A549 (cell line): ENCODE measurements at regions not wholly inside any gene's neighbourhood (a gene's known extent, or its start where the extent isn't known, plus 50 kb on each side); places are given as distances from the start of the nearest gene placed in this dataset.

ENCODE experiments used
- ATAC-seq, 2 experiments: fragments of 200-7000 bp in 1 of 2; fragments of >200 bp in 1 of 2; cut with Nextera tagmentation in 1 of 2; cut with Tn5 transposase in 1 of 2; 3 replicates each; pipeline versions ENCODE4 v1.8.0 to v1.9.1; 2018 to 2020; ENCODE audit warnings: mild to moderate bottlenecking in 1 of 2, moderate library complexity in 1 of 2
- CTCF ChIA-PET: fragments of 300-600 bp; sonication (Branson Sonifier 250); formaldehyde crosslinking; extraction: SDS; loops from one replicate; lab custom pipeline; 2021; ENCODE audit warnings: antibody characterized with exemption, inconsistent platforms; lab: Yijun Ruan, JAX
- POLR2A ChIA-PET: fragments of 350-600 bp; formaldehyde crosslinking; extraction: SDS; loops from one replicate; lab custom pipeline; 2021; ENCODE audit warnings: antibody characterized with exemption, inconsistent platforms; lab: Yijun Ruan, JAX
- DNase-seq, 2 experiments: peaks; one replicate each; pipeline versions ENCODE4 v3.0.0 to v3.0.0-alpha.2; 2011 to 2016; ENCODE audit warnings: low read depth in 1 of 2, low spot score in 1 of 2
- FAIRE-seq: peaks from 2 replicates; lab custom pipeline; 2011; peaks lifted over from hg19 to GRCh38; lab: Jason Lieb, UNC
- H3K27ac ChIP-seq, 2 experiments: fragments of >200 bp; sonication (Bioruptor Twin); formaldehyde crosslinking; 3 replicates each; pipeline ENCODE4 v1.5.1; 2016 to 2017
- H3K4me1 ChIP-seq: fragments of >200 bp; sonication (Bioruptor Twin); formaldehyde crosslinking; 3 replicates; pipeline ENCODE4 v1.6.1; 2016
- H3K4me2 ChIP-seq: fragments of >200 bp; sonication (Bioruptor Twin); formaldehyde crosslinking; 3 replicates; pipeline ENCODE4 v1.6.1; 2016
- H3K4me3 ChIP-seq: fragments of >200 bp; sonication (Bioruptor Twin); formaldehyde crosslinking; 3 replicates; pipeline ENCODE4 v1.5.1; 2016
- H3K9me3 ChIP-seq: fragments of >200 bp; sonication (Bioruptor Twin); formaldehyde crosslinking; 3 replicates; pipeline ENCODE4 v1.6.1; 2016
- EHF ChIP-seq: fragments of 250-450 bp; sonication (Bioruptor Pico); IDR thresholded peaks from 2 replicates; pipeline ENCODE4 v1.5.0; 2020; ENCODE audit warnings: mild to moderate bottlenecking
- ESRRA ChIP-seq: fragments of 150-350 bp; IDR thresholded peaks from 2 replicates; pipeline ENCODE4 v1.6.1; 2014; ENCODE audit warnings: mild to moderate bottlenecking, low read length, borderline replicate concordance
- HOXB13 ChIP-seq: fragments of 250-450 bp; sonication (Bioruptor Pico); IDR thresholded peaks from 2 replicates; pipeline ENCODE4 v1.5.0; 2020; ENCODE audit warnings: low read depth, mild to moderate bottlenecking, moderate library complexity
- KDM5A ChIP-seq: fragments of 200-600 bp; sonication (generic); IDR thresholded peaks from 2 replicates; pipeline ENCODE4 v1.6.1; 2016; ENCODE audit warnings: antibody characterized with exemption, mild to moderate bottlenecking
- MYC ChIP-seq: IDR thresholded peaks from 2 replicates; pipeline ENCODE4 v1.6.1; 2012; ENCODE audit warnings: mild to moderate bottlenecking, inconsistent platforms, low read length, improper control_type of control experiment, borderline replicate concordance
- NFE2L2 ChIP-seq: fragments of 150-350 bp; conservative IDR thresholded peaks from 2 replicates; pipeline ENCODE4 v1.6.1; 2014; ENCODE audit warnings: low read length
- RAD21 ChIP-seq, 2 experiments: fragments of >200 bp in 1 of 2; sonication (Bioruptor Twin) in 1 of 2; formaldehyde crosslinking in 1 of 2; IDR thresholded peaks in 1 of 2; conservative IDR thresholded peaks in 1 of 2; 2 replicates in 1 of 2; 3 replicates in 1 of 2; pipeline ENCODE4 v1.6.1; 2012 to 2018; ENCODE audit warnings: inconsistent platforms in 1 of 2
- RARB ChIP-seq: fragments of 250-450 bp; sonication (Bioruptor Pico); IDR thresholded peaks from 2 replicates; pipeline ENCODE4 v1.8.0; 2021; ENCODE audit warnings: mild to moderate bottlenecking, moderate library complexity
- RFX5 ChIP-seq: fragments of 450-650 bp; IDR thresholded peaks from 2 replicates; pipeline ENCODE4 v1.7.1; 2014; ENCODE audit warnings: antibody characterized with exemption, mild to moderate bottlenecking, moderate library complexity
- RNF2 ChIP-seq: fragments of 200-600 bp; sonication (generic); IDR thresholded peaks from 2 replicates; pipeline ENCODE4 v1.6.1; 2016; ENCODE audit warnings: low read depth, mild to moderate bottlenecking, antibody characterized with exemption, moderate library complexity, borderline replicate concordance
- SMC3 ChIP-seq: fragments of >200 bp; sonication (Bioruptor Twin); formaldehyde crosslinking; IDR thresholded peaks from 3 replicates; pipeline ENCODE4 v1.6.1; 2018; ENCODE audit warnings: inconsistent platforms
- SREBF2 ChIP-seq: fragments of 450-650 bp; IDR thresholded peaks from 2 replicates; pipeline ENCODE4 v1.6.1; 2014; ENCODE audit warnings: mild to moderate bottlenecking, moderate library complexity
- TP53 ChIP-seq: fragments of 250-450 bp; sonication (Bioruptor Pico); IDR thresholded peaks from 2 replicates; pipeline ENCODE4 v1.5.0; 2021; ENCODE audit warnings: mild to moderate bottlenecking, moderate library complexity
- ZFP36 ChIP-seq: fragments of 450-650 bp; IDR thresholded peaks from 2 replicates; pipeline ENCODE4 v1.6.1; 2014; ENCODE audit warnings: borderline replicate concordance; ENCODE audit not compliant: partially characterized antibody
- ZNF302 ChIP-seq: fragments of 250-450 bp; sonication (Bioruptor Pico); IDR thresholded peaks from 2 replicates; pipeline ENCODE4 v1.9.0; 2021; ENCODE audit warnings: inconsistent platforms, mild to moderate bottlenecking, moderate library complexity
- WGBS: methylation state at CpG from one replicate; pipeline ENCODE4 v1.1.6; 2017; ENCODE audit errors: missing lambda C conversion rate; 5-methylcytosine and 5-hydroxymethylcytosine counted together
- TF ChIP-seq, protein P1 (sequence below): fragments of 250-450 bp; sonication (Bioruptor Pico); IDR thresholded peaks from 2 replicates; pipeline ENCODE4 v1.5.0; 2020; ENCODE audit warnings: low read depth, mild to moderate bottlenecking, moderate library complexity
- TF ChIP-seq, protein P2 (sequence below): fragments of >200 bp; sonication (Bioruptor Twin); formaldehyde crosslinking; IDR thresholded peaks from 3 replicates; pipeline ENCODE4 v1.5.1; 2016
- TF ChIP-seq, protein P3 (sequence below): IDR thresholded peaks from 2 replicates; pipeline ENCODE4 v1.6.1; 2012
- TF ChIP-seq, protein P4 (sequence below): fragments of 450-650 bp; IDR thresholded peaks from 2 replicates; pipeline ENCODE4 v1.6.1; 2014; ENCODE audit warnings: antibody characterized with exemption
- TF ChIP-seq, protein P5 (sequence below): IDR thresholded peaks from 2 replicates; pipeline ENCODE4 v1.6.1; 2012; ENCODE audit warnings: low read depth, borderline replicate concordance

GRCh38 chr6:14934013-14934412 lies 311.9 kb upstream of the JARID2 start:
- ChIA-PET POLR2A (no interaction called here), CTCF (no interaction called here)
- TF ChIP-seq EHF (CRISPR knock-in tag), result no peak
- no peak for TF ChIP-seq NFE2L2
- Histone ChIP-seq H3K4me1 (no peaks in the 10 kb centered on the region), H3K27ac (no peak overlapping the region), H3K4me2 (no peak overlapping the region), H3K4me3 (no peak overlapping the region), H3K9me3 (no peaks in the 10 kb centered on the region)
- ATAC-seq, result no peak
- FAIRE-seq, result no peak
- DNase-seq, result no peak
- 95% methylated on average over 1 of the region's 1 CpG for WGBS

- ChIA-PET POLR2A (no interaction called here), CTCF (no interaction called here)
- 69% methylated on average over 4 of the region's 4 CpGs for WGBS
Observed at GRCh38 chr6:14934844-14935243, 311.0 kb upstream of the JARID2 start.

DNA sequence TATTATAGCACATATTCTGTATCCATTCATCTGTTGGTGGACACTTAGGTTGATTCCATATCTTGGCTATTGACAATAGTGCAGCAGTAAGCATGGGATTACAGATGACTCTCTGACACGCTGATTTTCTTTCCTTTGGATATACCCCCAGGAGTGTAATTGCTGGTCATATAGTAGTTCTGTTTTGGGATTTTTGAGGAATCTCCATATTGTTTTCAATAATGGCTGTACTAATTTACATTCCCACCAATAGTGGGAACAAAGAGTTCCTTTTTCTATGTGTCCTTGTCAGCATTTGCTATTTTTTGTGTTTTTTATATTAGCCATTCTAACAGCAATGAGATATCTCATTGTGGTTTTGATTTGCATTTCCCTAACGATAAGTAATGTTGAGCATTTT lies 309.0 kb upstream of the JARID2 start:
- DNase-seq (no peak), ATAC-seq (no peak), FAIRE-seq (no peak)
- no peak overlapping the region for H3K4me2 ChIP-seq
- 93% methylated on average over 2 of the region's 2 CpGs for WGBS
- ChIA-PET CTCF (no interaction called here), POLR2A (no interaction called here)
- H3K4me3 ChIP-seq, result no peak overlapping the region
- H3K27ac ChIP-seq, result no peak overlapping the region
- TF ChIP-seq SREBF2 (no peak), ESRRA (no peak), RFX5 (no peak)
- no peaks in the 10 kb centered on the region for H3K4me1 ChIP-seq
- H3K9me3 ChIP-seq, result no peaks in the 10 kb centered on the region

More at GRCh38 chr6:14934844-14935243, 311.0 kb upstream of the JARID2 start:
- Histone ChIP-seq H3K9me3 (no peaks in the 10 kb centered on the region), H3K4me1 (no peaks in the 10 kb centered on the region), H3K4me3 (no peak overlapping the region), H3K27ac (no peak overlapping the region), H3K4me2 (no peak overlapping the region)
- no peak for FAIRE-seq
- TF ChIP-seq, protein P1, sequence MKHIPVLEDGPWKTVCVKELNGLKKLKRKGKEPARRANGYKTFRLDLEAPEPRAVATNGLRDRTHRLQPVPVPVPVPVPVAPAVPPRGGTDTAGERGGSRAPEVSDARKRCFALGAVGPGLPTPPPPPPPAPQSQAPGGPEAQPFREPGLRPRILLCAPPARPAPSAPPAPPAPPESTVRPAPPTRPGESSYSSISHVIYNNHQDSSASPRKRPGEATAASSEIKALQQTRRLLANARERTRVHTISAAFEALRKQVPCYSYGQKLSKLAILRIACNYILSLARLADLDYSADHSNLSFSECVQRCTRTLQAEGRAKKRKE, result no peak
- TF ChIP-seq TP53 (CRISPR knock-in tag) (no peak), ZNF302 (CRISPR knock-in tag) (no peak), MYC (no peak), RARB (no peak)
- TF ChIP-seq, protein P2, sequence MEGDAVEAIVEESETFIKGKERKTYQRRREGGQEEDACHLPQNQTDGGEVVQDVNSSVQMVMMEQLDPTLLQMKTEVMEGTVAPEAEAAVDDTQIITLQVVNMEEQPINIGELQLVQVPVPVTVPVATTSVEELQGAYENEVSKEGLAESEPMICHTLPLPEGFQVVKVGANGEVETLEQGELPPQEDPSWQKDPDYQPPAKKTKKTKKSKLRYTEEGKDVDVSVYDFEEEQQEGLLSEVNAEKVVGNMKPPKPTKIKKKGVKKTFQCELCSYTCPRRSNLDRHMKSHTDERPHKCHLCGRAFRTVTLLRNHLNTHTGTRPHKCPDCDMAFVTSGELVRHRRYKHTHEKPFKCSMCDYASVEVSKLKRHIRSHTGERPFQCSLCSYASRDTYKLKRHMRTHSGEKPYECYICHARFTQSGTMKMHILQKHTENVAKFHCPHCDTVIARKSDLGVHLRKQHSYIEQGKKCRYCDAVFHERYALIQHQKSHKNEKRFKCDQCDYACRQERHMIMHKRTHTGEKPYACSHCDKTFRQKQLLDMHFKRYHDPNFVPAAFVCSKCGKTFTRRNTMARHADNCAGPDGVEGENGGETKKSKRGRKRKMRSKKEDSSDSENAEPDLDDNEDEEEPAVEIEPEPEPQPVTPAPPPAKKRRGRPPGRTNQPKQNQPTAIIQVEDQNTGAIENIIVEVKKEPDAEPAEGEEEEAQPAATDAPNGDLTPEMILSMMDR, result no peak
- no peak for DNase-seq
- ATAC-seq, result no peak

GRCh38 chr6:14943116-14943515 lies 302.8 kb upstream of the JARID2 start:
- no peak for TF ChIP-seq RNF2
- no peak for TF ChIP-seq RAD21 (conservative IDR thresholded peaks at IDR 0.05 in 1 of 2, IDR thresholded peaks at IDR 0.05 in 1 of 2)
- no peak for TF ChIP-seq HOXB13 (CRISPR knock-in tag)
- TF ChIP-seq ESRRA, result no peak
- TF ChIP-seq SREBF2, result no peak
- TF ChIP-seq, protein P3, sequence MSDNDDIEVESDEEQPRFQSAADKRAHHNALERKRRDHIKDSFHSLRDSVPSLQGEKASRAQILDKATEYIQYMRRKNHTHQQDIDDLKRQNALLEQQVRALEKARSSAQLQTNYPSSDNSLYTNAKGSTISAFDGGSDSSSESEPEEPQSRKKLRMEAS, result no peak
- TF ChIP-seq KDM5A, result no peak
- TF ChIP-seq, protein P4, sequence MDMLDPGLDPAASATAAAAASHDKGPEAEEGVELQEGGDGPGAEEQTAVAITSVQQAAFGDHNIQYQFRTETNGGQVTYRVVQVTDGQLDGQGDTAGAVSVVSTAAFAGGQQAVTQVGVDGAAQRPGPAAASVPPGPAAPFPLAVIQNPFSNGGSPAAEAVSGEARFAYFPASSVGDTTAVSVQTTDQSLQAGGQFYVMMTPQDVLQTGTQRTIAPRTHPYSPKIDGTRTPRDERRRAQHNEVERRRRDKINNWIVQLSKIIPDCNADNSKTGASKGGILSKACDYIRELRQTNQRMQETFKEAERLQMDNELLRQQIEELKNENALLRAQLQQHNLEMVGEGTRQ, result no peak
- no peak for TF ChIP-seq ZNF302 (CRISPR knock-in tag)
- TF ChIP-seq, protein P5, sequence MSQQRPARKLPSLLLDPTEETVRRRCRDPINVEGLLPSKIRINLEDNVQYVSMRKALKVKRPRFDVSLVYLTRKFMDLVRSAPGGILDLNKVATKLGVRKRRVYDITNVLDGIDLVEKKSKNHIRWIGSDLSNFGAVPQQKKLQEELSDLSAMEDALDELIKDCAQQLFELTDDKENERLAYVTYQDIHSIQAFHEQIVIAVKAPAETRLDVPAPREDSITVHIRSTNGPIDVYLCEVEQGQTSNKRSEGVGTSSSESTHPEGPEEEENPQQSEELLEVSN, result no peak
- no peak for TF ChIP-seq ZFP36
- TF ChIP-seq SMC3, result no peak
- TF ChIP-seq, protein P2, result no peak
- TF ChIP-seq, all 56 proteins: peak for 0
- FAIRE-seq (no peak), ATAC-seq (no peak), DNase-seq (no peak)
- no peaks in the 10 kb centered on the region for H3K9me3 ChIP-seq
- no peak overlapping the region for H3K27ac ChIP-seq
- no peak overlapping the region for H3K4me2 ChIP-seq
- POLR2A ChIA-PET, result no interaction called here
- CTCF ChIA-PET, result no interaction called here
- H3K4me3 ChIP-seq, result no peak overlapping the region
- H3K4me1 ChIP-seq, result peaks cover 7% of the 10 kb centered on the region; the same call in 1 of the 3 replicates
- 65% methylated on average over 3 of the region's 3 CpGs for WGBS
